GM04503 (cell line): ENCODE measurements at regions not wholly inside any gene's neighbourhood (a gene's known extent, or its start where the extent isn't known, plus 50 kb on each side); places are given as distances from the start of the nearest gene placed in this dataset.
A peak's percentile ranks its signal among the peaks of the same experiment; 100 is the strongest.
"Not testable (repeated sequence)": the region's sequence is repeated elsewhere in the genome, so short reads cannot be mapped to it uniquely, and the experiment has no call there.

ENCODE experiments used
- DNase-seq: peaks from one replicate; pipeline ENCODE4 v3.0.0-alpha.2; 2012; ENCODE audit warnings: low read depth

- no peak for DNase-seq
These were observed 228.9 kb downstream of the RNF144A start for GRCh38 chr2:7146151-7146550.

GRCh38 chr2:7154656-7155055 lies 237.4 kb downstream of the RNF144A start:
- no peak for DNase-seq

- no peak for DNase-seq
These were observed 244.3 kb downstream of the RNF144A start for GRCh38 chr2:7161501-7161900.

GRCh38 chr2:7165736-7166135 lies 248.5 kb downstream of the RNF144A start:
- DNase-seq, result no peak

GRCh38 chr2:7167801-7168411 lies 250.7 kb downstream of the RNF144A start:
- DNase-seq, result no peak

GRCh38 chr2:7169593-7169992 lies 252.4 kb downstream of the RNF144A start:
- DNase-seq, result no peak

- not testable (repeated sequence) for DNase-seq
These were observed 261.8 kb downstream of the RNF144A start for GRCh38 chr2:7178996-7179395.

- no peak for DNase-seq
These were observed 263.6 kb downstream of the RNF144A start for GRCh38 chr2:7180638-7181370.

- DNase-seq, result no peak
These were observed 265.3 kb downstream of the RNF144A start for GRCh38 chr2:7182525-7182924.

GRCh38 chr2:7189106-7189505 lies 271.9 kb downstream of the RNF144A start:
- DNase-seq, result no peak

GRCh38 chr2:7190587-7191324 lies 273.5 kb downstream of the RNF144A start:
- DNase-seq, result no peak

GRCh38 chr2:7191932-7192331 lies 274.7 kb downstream of the RNF144A start:
- DNase-seq, result no peak

GRCh38 chr2:7193457-7193856 lies 276.2 kb downstream of the RNF144A start:
- no peak for DNase-seq

GRCh38 chr2:7194950-7195349 lies 277.7 kb downstream of the RNF144A start:
- no peak for DNase-seq

- DNase-seq, result no peak
These were observed 279.7 kb downstream of the RNF144A start for GRCh38 chr2:7196883-7197282.

- DNase-seq, result no peak
These were observed 284.6 kb downstream of the RNF144A start for GRCh38 chr2:7201851-7202250.

- no peak for DNase-seq
These were observed 285.9 kb downstream of the RNF144A start for GRCh38 chr2:7203056-7203467.

GRCh38 chr2:7205151-7205830 lies 288.1 kb downstream of the RNF144A start:
- DNase-seq, result no peak

GRCh38 chr2:7206111-7206810 lies 289.0 kb downstream of the RNF144A start:
- DNase-seq, result no peak

GRCh38 chr2:7207631-7208030 lies 290.4 kb downstream of the RNF144A start:
- DNase-seq, result no peak

- peak; percentile 46 for DNase-seq
These were observed 292.7 kb downstream of the RNF144A start for GRCh38 chr2:7209757-7210555.
